ENCODE measurements at regions not wholly inside any gene's neighbourhood (a gene's known extent, or its start where the extent isn't known, plus 50 kb on each side); places are given as distances from the start of the nearest gene placed in this dataset.
"Not testable (repeated sequence)": the region's sequence is repeated elsewhere in the genome, so short reads cannot be mapped to it uniquely, and the experiment has no call there.

DNA sequence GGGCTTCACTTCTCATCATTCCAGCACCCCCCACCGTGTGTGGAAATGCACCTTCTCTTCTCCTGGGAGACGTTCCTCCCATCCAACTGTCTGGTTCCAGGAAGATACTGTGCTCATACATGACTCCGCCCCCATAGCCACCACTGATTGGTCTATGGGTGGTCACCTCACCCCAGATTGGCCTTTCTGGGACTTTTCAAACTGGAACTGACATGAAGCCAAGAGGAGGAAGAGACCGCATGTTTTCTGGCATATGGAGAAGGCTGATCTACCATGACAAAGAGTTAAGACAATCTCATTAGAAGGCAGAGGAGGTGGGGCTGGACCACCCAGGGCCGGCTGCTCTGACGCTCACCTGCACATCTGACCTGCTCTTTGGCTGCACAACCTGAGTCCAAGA is 294.2 kb downstream of the ADGRD1 start:
- not testable (repeated sequence) for H3K27me3 ChIP-seq (ENCODE audit: insufficient read depth, low read length); H3K9me3 ChIP-seq (ENCODE audit: low read depth, low read length); H3K4me1 ChIP-seq (ENCODE audit: insufficient read depth, low read length); H3K4me3 ChIP-seq (ENCODE audit: low read length)

DNA sequence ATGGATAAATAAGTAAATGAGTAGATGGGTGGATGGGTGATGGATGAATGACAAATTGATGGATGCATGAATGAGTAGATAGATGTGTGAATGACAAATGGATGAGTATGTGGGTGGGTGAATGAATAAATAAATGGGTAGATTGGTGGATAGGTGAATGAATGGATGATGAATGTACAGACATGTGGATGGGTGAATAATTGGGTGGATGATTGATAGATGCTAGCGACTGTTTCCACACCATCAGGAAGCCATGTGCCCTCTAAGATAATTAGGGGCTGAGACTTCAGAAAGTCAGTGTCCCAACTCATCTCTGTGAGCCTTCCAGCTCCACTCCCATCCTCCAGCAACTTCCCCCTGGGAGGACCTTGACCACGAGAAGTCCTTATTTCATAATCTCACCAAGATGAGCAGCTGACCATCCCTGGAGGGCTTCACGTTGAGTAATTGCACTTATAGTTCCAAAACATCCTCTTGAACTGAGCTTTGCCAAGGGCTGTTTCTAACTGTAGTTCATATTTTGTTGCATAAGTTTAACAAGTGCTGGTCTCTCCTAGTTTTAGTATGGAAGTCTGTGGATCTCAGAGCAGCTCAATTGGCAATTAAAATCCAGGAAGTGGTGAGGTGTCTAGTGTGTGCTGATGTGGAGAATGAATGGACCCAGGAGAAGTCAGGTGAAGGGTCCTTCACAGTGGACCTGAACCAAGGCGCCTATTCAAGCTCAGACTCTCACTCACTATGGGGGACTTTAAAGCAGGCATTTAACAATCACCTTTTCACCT is 295.7 kb downstream of the ADGRD1 start:
- Histone ChIP-seq H3K4me3 (ENCODE audit: low read length) (no peak overlapping the region), H3K27me3 (ENCODE audit: insufficient read depth, low read length) (no peaks in the 10 kb centered on the region), H3K4me1 (ENCODE audit: insufficient read depth, low read length) (no peaks in the 10 kb centered on the region), H3K9me3 (ENCODE audit: low read depth, low read length) (no peaks in the 10 kb centered on the region)

DNA sequence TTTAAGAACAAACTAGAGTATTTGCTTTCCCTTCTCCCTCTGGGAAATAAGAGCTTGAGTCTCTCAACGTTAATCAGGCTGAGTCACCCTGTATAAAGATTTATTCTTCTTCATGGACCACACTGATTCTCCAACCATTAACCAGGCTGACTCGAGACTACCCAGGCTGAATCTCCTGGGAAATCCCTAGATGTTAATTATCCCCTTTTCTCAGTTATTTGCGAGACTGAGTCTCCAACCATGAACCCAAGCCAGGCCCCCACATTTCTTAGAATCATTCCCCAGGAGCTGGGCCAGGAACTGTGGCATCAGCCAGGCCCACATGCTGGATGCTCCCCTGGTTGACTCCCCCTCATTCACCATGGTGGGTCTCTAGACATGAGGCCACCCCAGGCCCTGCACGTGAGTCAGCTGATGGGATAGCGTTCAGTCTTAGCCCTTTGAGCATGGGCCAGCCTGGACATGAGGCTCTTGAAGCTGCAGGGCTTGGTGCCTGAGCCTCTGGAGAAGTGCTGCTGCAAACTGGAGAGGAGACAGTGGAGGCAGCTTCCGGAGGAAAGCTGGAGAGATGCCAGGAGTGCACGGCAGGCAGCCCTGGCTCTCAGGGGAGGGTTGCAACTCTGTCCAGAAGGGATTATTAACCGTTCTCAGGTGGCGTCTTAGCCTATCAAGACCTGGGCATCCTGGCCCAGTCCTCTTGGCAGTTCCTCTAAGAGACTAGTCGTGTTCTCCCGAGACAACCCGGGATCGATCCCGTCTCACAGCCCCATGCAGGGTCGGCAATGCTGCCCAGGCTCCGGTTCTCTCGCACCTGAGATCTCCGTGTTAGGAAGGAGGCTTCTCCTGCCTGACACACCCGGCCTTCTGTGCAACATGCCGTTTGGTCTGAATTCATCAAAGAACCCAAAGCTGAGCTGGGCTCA is 296.6 kb downstream of the ADGRD1 start:
- no peak overlapping the region for H3K4me3 ChIP-seq (ENCODE audit: low read length)
- H3K27me3 ChIP-seq (ENCODE audit: insufficient read depth, low read length): no peaks in the 10 kb centered on the region
- H3K9me3 ChIP-seq (ENCODE audit: low read depth, low read length): no peaks in the 10 kb centered on the region
- H3K4me1 ChIP-seq (ENCODE audit: insufficient read depth, low read length): no peaks in the 10 kb centered on the region

DNA sequence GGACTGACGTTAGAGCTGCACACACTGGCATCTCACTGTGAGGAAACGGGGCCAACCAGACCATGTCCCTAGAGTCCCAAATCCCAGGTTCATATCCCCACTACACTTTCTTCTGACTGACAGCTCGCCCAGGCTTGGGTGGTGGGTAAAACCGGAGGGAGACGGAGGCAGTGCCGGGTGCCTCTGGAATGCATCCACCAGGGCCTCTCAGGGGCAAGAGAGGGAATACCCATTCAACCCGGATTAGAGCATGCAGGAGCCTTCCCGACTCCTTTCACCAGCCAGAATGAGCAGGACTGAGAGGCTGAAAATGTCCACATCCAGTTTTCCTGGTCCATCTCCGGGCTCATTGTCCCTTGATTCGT is 297.2 kb downstream of the ADGRD1 start:
- Histone ChIP-seq H3K4me1 (ENCODE audit: insufficient read depth, low read length) (no peaks in the 10 kb centered on the region), H3K27me3 (ENCODE audit: insufficient read depth, low read length) (no peaks in the 10 kb centered on the region), H3K9me3 (ENCODE audit: low read depth, low read length) (no peaks in the 10 kb centered on the region), H3K4me3 (ENCODE audit: low read length) (no peak overlapping the region)

DNA sequence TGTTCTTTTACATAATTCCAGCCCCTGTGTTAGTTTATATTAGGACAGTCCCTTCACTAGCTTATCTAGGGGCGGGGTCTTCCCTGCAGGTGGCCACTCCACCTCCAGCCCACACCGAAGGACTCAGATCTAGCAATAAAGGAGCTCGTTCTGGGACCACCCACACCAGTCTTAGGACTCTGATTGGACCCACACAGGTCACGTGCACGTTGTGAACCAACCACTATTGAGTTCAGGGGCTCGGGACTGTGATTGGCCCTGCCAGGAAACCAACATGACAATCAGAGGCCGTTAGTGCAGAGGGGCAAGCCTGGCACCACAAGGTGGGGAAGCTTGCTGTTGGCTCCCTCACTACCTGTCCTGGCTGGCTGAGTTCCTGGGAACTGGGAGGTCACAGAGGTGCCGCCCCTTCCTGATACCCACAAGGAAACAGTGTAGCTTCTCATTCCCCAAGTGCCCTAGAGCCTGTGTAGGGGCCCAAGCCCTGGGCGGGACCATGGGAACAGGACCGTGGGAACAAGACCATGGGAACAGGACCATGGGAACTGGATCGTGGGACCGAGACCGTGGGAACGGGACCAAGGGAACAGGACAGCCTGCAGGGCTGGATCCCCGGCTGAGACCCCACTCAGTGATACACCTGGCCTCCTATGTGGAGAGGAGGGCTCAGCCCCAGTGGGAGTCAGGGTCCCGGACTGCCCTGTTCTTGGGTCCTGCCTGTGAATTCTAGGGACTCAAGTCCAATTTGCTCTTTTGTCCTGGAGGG is 297.8 kb downstream of the ADGRD1 start:
- Histone ChIP-seq H3K27me3 (ENCODE audit: insufficient read depth, low read length) (no peaks in the 10 kb centered on the region), H3K4me3 (ENCODE audit: low read length) (no peak overlapping the region), H3K9me3 (ENCODE audit: low read depth, low read length) (no peaks in the 10 kb centered on the region), H3K4me1 (ENCODE audit: insufficient read depth, low read length) (no peaks in the 10 kb centered on the region)

DNA sequence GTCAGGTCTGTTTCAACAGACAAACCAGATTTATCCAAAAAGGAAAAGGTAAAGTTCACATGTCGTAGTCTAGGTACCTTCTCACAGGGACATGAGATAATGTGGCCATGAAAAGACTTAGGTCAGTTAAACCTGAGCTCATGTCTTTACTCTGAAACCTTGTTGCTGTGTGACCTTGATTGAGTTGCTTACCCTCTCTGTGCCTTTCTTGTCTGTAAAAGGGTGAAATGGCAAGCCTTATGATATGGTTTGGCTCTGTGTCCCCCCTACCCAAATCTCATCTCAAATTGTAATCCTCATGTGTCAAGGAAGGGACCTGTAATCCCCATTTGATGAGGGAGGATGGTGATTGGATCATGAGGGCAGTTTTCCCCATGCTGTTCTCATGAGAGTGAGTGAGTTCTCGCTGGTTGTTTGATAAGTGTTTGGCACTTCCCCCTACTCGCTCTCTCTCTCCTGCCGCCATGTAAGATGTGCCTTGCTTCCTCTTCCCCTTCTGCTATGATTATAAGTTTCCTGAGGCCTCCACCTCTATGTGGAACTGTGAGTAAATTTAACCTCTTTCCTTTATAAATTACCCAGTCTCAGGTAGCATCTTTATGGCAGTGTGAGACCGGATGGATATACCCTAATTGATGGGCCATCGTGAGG is 299.8 kb downstream of the ADGRD1 start:
- no peaks in the 10 kb centered on the region for H3K9me3 ChIP-seq (ENCODE audit: low read depth, low read length)
- H3K4me1 ChIP-seq (ENCODE audit: insufficient read depth, low read length): no peaks in the 10 kb centered on the region
- no peak overlapping the region for H3K4me3 ChIP-seq (ENCODE audit: low read length)
- no peaks in the 10 kb centered on the region for H3K27me3 ChIP-seq (ENCODE audit: insufficient read depth, low read length)

DNA sequence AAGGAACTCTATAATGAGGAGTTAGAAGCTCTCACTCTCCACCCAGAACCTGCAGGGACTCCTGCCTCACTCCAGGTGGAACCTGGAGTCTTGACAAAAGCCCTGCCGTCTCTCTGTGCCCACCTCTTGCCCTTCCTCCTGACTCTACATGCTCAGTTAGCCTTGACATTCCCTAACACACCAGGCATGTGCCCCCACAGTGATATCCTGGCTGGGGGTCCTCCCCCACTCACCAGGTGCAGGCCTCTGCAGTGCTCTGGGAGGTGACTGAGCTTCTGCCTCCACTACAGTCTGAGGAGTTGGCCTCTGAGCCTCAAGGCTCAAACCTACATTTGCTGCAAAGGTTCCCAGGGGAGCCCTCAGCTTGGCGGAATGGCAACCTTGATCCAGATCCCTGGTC is 300.7 kb downstream of the ADGRD1 start:
- no peak overlapping the region for H3K4me3 ChIP-seq (ENCODE audit: low read length)
- no peaks in the 10 kb centered on the region for H3K9me3 ChIP-seq (ENCODE audit: low read depth, low read length)
- H3K27me3 ChIP-seq (ENCODE audit: insufficient read depth, low read length): no peaks in the 10 kb centered on the region
- H3K4me1 ChIP-seq (ENCODE audit: insufficient read depth, low read length): no peaks in the 10 kb centered on the region

DNA sequence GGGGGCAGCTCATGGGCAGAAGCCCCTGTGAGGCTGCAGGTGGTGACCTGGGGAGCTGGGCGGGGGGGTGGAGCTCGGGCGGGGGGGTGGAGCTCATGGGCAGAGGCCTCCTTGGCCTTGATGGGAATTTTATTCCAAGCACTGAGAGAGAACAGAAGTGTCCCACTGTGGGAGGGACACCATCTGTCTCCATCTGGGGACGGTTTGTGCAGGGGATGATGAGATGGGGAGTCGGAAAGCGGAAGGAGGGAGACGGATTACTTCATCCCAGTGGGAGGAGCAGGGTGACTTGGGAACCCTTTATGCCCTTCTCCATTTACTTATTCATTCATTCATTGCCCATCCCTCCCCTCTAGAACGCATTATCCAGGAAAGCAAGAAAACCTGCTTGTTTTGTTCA is 304.7 kb downstream of the ADGRD1 start:
- no peaks in the 10 kb centered on the region for H3K9me3 ChIP-seq (ENCODE audit: low read depth, low read length)
- H3K4me1 ChIP-seq (ENCODE audit: insufficient read depth, low read length): no peaks in the 10 kb centered on the region
- no peak overlapping the region for H3K4me3 ChIP-seq (ENCODE audit: low read length)
- no peaks in the 10 kb centered on the region for H3K27me3 ChIP-seq (ENCODE audit: insufficient read depth, low read length)

DNA sequence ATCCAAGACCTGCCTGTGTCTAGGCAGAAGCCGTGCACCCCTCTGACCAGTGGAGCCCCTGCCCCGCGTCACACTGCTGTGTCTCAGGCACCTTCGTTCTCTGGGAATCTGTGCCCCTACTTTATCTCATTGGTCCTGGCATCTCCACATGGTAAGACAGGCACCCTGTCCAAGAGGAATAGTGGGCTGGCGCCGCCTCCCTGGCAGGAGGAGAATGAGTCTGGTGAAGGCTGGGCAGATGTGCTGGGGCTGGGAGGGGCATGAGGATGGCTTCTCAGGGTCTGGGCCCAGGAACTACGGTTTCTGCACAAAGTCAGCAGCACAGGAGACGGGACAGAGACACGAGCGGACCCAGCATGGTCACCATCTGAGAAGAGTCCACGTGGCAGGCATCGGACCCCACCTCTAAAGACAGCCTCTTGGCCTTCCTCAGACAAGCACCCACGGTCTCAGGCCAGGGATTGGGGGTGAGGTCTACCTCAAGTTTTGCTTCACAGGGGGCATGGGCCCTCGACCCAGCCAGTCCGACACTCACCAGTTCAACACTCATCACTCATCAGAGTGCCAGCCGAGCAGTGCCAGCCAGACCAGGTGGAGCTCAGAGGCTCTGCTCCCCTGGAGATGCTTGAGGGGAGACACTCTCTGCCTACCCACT is 306.7 kb downstream of the ADGRD1 start:
- H3K4me1 ChIP-seq (ENCODE audit: insufficient read depth, low read length): no peaks in the 10 kb centered on the region

DNA sequence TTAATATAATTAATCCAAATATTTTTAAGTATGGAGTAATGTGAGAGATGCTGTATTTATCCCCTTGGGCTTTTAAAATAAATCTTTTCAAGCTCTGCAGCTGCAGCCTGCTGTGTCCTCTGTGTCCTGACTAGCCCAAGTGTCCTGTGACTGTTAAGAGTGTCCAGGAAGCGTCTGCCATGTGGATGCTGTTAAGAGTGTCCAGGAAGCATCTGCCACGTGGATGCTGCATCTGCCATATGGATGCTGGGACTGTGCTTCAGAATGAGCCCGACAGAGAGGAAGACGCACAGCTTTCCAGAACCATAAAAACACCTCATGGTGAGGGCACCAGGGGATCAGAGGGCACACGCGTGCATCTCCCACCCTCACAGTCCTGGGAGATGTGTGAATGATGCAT is 307.2 kb downstream of the ADGRD1 start:
- H3K4me1 ChIP-seq (ENCODE audit: insufficient read depth, low read length): no peaks in the 10 kb centered on the region
- no peaks in the 10 kb centered on the region for H3K9me3 ChIP-seq (ENCODE audit: low read depth, low read length)
- no peak overlapping the region for H3K4me3 ChIP-seq (ENCODE audit: low read length)
- no peaks in the 10 kb centered on the region for H3K27me3 ChIP-seq (ENCODE audit: insufficient read depth, low read length)

More for the DNA sequence above, 306.7 kb downstream of the ADGRD1 start:
- no peaks in the 10 kb centered on the region for H3K9me3 ChIP-seq (ENCODE audit: low read depth, low read length)
- H3K4me3 ChIP-seq (ENCODE audit: low read length): no peak overlapping the region
- no peaks in the 10 kb centered on the region for H3K27me3 ChIP-seq (ENCODE audit: insufficient read depth, low read length)

DNA sequence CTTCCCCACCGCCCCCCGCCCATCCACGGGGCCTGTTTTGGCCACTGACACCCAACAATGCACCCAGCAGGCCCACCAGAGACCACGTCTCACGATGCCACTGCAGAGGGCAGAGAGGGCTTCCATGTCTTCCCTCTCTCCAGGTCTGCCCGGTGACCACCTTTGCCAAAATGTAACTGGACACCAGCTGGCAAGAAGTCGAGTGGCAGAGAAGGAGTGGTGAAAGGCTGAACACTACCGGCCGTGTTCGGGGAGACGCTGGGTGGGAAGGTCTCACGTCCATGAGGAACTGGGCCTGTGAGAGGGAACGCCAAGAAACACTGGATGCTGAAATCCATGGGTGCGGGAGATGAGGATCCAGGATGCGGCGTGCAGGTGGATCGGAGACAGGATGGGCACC is 308.2 kb downstream of the ADGRD1 start:
- Histone ChIP-seq H3K27me3 (ENCODE audit: insufficient read depth, low read length) (no peaks in the 10 kb centered on the region), H3K4me1 (ENCODE audit: insufficient read depth, low read length) (no peaks in the 10 kb centered on the region), H3K9me3 (ENCODE audit: low read depth, low read length) (no peaks in the 10 kb centered on the region), H3K4me3 (ENCODE audit: low read length) (no peak overlapping the region)

DNA sequence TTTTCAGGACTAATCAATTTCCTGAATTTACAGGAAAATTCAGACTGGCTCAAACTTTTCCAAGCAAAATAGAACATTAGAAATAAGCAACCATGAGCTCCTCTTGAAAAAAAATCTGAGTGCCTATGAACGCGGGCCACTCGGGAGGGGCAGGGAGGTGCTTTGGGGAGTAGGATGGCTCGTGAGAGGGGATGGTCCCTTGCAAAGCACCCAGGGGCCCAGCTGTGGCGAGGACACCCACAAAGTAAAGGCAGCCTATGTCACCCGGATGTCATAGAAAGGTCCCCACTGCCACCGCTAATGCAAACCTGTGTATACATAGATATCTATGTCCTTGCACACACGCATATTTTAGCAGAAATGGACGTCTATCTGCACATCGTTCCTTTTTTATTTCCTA is 309.9 kb downstream of the ADGRD1 start:
- Histone ChIP-seq H3K4me3 (ENCODE audit: low read length) (no peak overlapping the region), H3K27me3 (ENCODE audit: insufficient read depth, low read length) (no peaks in the 10 kb centered on the region)

DNA sequence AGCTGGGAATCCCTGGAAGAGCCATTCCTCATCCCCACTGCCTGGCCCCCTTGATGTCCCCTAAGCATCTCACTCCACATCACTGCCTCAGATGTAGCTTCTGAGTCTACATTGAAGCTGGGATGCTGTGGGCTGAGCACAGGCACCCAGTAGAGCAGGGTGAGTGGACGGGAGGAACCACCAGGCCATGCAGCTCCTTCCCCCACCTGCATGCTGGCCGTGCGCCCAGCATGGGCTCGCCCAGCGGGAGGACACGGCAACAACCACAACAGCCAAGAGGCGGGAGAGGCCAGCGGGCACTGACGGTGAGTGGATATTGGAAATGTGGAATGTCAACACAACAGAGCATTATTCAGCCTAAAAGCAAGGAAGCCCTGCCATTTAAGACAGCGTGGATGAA is 310.9 kb downstream of the ADGRD1 start:
- H3K4me3 ChIP-seq (ENCODE audit: low read length): no peak overlapping the region
- no peaks in the 10 kb centered on the region for H3K9me3 ChIP-seq (ENCODE audit: low read depth, low read length)
- H3K27me3 ChIP-seq (ENCODE audit: insufficient read depth, low read length): no peaks in the 10 kb centered on the region
- H3K4me1 ChIP-seq (ENCODE audit: insufficient read depth, low read length): no peaks in the 10 kb centered on the region

More for the DNA sequence above, 309.9 kb downstream of the ADGRD1 start:
- H3K9me3 ChIP-seq (ENCODE audit: low read depth, low read length): no peaks in the 10 kb centered on the region
- no peaks in the 10 kb centered on the region for H3K4me1 ChIP-seq (ENCODE audit: insufficient read depth, low read length)

All from mononuclear cell (primary cell).